SK-N-DZ (cell line): ENCODE measurements at regions not wholly inside any gene's neighbourhood (a gene's known extent, or its start where the extent isn't known, plus 50 kb on each side); places are given as distances from the start of the nearest gene placed in this dataset.
"Not testable (repeated sequence)": the region's sequence is repeated elsewhere in the genome, so short reads cannot be mapped to it uniquely, and the experiment has no call there.

Experiments
- DNase-seq: peaks from one replicate; pipeline ENCODE4 v3.0.0-alpha.2; 2015; ENCODE audit warnings: low spot score

- no peak for DNase-seq
These were observed 1535.8 kb upstream of the PCDH10 start for GRCh38 chr4:131613086-131613823.

GRCh38 chr4:131613824-131614216 is 1535.3 kb upstream of the PCDH10 start:
- no peak for DNase-seq

- no peak for DNase-seq
These were observed 1516.2 kb upstream of the PCDH10 start for GRCh38 chr4:131632877-131633276.

DNA sequence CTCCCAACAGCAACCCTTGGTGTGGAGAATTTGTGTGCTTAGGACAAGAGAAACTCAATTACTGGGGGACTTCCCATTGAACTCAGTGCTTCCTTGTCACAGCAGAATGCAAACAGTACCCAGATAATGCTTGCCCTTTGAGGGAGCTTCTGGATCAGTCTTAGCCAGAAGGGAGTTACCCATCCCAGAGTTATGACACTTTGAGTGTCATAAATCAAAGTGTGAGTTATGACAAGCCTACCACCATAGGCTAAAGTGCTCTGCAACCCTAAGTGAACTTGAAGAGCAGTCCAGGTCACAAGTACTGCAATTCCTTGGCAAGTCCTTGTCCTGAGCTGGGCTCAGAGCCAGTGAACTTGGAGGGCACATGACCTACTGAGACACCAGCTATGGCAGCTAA is 1513.9 kb upstream of the PCDH10 start:
- DNase-seq: no peak

GRCh38 chr4:131638781-131639180 is 1510.3 kb upstream of the PCDH10 start:
- DNase-seq: no peak

GRCh38 chr4:131644619-131645018 is 1504.5 kb upstream of the PCDH10 start:
- peak; percentile 20 for DNase-seq

GRCh38 chr4:131649227-131649626 is 1499.9 kb upstream of the PCDH10 start:
- DNase-seq: no peak

GRCh38 chr4:131650951-131651350 is 1498.1 kb upstream of the PCDH10 start:
- no peak for DNase-seq

DNA sequence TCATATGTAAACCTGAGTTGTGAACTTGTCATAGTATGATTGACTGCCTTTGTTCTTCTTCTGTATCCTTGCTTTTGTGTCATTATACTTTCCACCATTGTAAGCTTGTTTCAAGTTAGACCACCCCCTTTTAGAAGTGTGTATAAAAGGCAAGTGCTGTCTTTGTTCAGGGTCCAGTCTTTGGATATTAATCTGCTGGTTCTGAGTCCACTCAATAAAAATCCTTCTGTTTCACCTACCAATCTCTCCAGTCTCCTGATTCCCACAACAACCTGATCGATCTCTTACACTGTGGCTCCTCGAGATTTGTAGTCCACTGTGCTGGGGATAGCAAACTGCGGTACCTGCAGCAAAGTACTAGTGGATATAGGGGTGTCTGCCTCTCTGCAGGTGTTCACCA is 1465.8 kb upstream of the PCDH10 start:
- not testable (repeated sequence) for DNase-seq

- no peak for DNase-seq
These were observed 1427.2 kb upstream of the PCDH10 start for GRCh38 chr4:131721883-131722282.

- DNase-seq: not testable (repeated sequence)
These were observed 1426.0 kb upstream of the PCDH10 start for GRCh38 chr4:131723069-131723468.

- DNase-seq: peak; percentile 54
These were observed 1424.2 kb upstream of the PCDH10 start for GRCh38 chr4:131724847-131725246.

- not testable (repeated sequence) for DNase-seq
These were observed 1423.6 kb upstream of the PCDH10 start for GRCh38 chr4:131725521-131725920.

DNA sequence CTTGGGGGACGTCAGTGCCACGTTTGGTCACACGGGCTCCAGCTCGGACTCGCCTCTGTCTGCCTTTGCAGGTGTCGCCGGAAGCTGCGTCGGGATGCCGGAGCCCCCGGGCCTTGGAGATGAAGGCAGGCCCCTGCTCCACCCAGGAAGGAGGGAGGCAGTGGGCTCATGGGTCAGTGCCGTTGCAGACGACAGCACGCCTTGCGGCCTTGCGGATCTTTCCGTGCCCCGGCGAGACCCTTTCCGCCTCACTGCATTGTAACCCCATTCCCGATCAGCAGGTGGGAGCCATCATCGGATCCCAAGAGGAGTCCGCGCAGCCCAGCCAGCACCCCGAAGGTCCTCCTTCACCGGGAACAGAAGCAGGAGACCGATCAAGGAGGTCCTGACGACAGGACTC is 1422.2 kb upstream of the PCDH10 start:
- DNase-seq: not testable (repeated sequence)

DNA sequence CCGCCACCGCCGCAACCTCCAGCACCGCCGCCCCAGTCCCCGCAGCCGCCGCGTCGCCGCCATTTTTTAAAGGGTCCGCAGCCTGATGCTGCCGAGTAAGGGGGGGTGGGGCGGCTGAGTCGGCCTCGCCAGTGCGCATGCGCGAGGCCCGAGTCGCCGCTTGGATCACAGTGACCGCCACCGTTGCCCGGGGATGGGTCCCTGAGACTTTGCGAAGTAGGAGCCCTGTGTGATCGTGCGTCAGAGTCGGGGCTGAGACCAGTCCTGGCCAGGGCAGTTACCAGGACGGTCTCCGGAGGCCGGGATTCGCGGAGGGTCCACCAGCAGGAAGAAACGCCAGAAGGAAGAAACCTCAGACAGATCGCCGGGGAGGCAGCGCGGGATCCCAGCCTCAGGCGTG is 1421.7 kb upstream of the PCDH10 start:
- DNase-seq: not testable (repeated sequence)

- not testable (repeated sequence) for DNase-seq
These were observed 1419.9 kb upstream of the PCDH10 start for GRCh38 chr4:131729205-131729604.

DNA sequence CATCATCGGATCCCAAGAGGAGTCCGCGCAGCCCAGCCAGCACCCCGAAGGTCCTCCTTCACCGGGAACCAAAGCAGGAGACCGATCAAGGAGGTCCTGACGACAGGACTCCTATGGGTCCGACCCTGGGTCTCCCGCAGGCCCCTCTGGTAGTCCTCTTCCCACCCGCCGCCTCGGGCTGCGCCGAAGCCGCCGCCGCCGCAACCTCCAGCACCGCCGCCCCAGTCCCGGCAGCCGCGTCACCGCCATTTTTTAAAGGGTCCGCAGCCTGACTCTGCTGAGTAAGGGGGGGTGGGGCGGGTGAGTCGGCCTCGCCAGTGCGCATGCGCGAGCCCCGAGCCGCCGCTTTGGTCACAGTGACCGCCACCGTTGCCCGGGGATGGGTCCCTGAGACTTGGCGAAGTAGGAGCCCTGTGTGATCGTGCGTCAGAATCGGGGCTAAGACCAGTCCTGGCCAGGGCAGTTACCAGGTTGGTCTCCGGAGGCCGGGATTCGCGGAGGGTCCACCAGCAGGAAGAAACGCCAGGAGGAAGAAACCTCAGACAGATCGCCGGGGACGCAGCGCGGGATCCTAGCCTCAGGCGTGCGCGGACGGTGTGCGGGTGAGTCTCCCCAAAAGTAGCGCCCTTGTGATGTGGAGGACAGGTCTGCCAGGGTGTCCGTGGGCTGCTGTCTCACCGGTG is 1419.2 kb upstream of the PCDH10 start:
- DNase-seq: not testable (repeated sequence)

DNA sequence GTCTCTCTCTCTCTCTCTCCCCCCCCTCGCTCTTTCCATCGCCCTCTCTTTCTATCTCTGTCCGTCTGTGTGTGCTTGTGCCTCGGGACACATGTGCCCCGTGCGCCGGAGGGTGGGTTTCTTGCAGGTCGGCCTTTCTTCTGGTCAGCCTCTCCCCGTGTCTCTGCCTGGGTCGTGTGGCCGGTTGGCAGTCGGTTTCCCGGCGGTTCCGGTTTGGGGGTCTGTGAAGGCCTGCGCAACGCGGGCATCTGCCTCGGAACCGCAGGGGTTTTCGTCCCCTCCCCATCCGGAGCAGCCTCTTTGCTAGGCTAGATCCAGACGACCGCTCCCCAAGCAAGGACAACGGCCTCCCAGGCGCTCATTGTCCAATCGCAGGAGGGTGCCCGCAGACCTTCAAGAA is 1418.5 kb upstream of the PCDH10 start:
- not testable (repeated sequence) for DNase-seq

GRCh38 chr4:131732034-131732630 is 1417.0 kb upstream of the PCDH10 start:
- DNase-seq: not testable (repeated sequence)

GRCh38 chr4:131734321-131734720 is 1414.8 kb upstream of the PCDH10 start:
- not testable (repeated sequence) for DNase-seq

- not testable (repeated sequence) for DNase-seq
These were observed 1414.2 kb upstream of the PCDH10 start for GRCh38 chr4:131734851-131735385.

DNA sequence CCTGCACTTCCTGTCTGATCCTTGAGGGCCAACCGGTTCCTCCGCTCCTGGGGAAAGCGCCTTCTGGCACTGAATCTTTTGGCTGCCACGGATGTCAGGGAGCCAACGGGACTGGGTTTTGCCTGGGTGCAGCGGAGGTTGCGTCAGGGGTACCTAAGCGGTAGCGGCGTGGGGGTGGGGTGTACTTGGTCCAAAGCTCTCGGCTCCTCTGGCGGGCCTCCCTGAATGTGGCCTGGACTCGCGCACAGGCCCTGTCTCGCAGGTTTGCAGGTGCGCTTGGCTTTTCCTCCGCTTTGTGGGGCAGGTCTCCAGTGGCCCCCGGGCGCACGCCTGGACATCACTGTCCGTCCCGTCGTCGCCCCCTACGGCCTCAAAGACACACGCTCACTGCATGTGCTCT is 1410.1 kb upstream of the PCDH10 start:
- DNase-seq: not testable (repeated sequence)
